ENCODE measurements at regions not wholly inside any gene's neighbourhood (a gene's known extent, or its start where the extent isn't known, plus 50 kb on each side); places are given as distances from the start of the nearest gene placed in this dataset.

DNA sequence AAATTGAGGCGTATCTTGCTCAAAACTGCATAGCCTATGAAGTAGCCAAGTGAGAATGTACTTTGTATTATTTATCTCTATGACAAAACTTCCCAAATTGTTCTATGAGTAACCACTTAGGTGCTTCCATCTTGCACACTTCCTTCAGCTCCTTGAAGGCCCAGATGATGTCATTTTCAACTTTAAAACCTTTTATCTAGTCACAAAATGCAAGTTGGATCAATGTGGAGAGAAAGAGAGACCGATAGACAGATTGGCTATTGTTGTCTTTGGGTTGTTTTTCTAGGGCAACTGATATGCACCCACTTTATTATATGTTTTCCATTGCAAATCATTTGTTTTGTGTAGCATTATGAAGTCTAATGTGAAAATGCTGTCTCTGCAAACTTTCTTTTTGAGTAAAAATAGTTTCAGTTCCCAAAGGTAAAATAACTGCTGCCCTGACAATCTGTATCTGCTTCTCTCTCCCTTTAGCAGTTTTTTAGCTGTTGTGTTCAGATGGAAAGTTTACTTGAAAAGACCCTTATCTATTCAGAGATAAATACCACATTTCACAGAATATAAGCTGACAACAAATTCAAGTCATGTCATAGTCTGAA, 73.7 kb upstream of the CITED2 start (continued):
- peak; percentile 52 for TF ChIP-seq FOSL1 (tag; conservative IDR thresholded peaks at IDR 0.05)
- TF ChIP-seq KLF6 (CRISPR knock-in tag; IDR thresholded peaks at IDR 0.05; ENCODE audit: borderline replicate concordance), result peak; percentile 16; the same call in 1 of the 2 replicates
- TF ChIP-seq CREM (IDR thresholded peaks at IDR 0.05; ENCODE audit: low read depth), result peak; percentile 45; the same call in 1 of the 2 replicates
- no peak for TF ChIP-seq CBX1 (IDR thresholded peaks at IDR 0.05; ENCODE audit: low read depth)
- TF ChIP-seq PPARD (CRISPR knock-in tag; IDR thresholded peaks at IDR 0.05), result no peak
- peak; percentile 62; the same call in 1 of the 2 replicates for TF ChIP-seq ZNF239 (CRISPR knock-in tag; IDR thresholded peaks at IDR 0.05)
- no peak for TF ChIP-seq ZNF57 (CRISPR knock-in tag; IDR thresholded peaks at IDR 0.05)
- no peak for TF ChIP-seq CBX3 (IDR thresholded peaks at IDR 0.05; ENCODE audit: borderline replicate concordance in 1 of 2, low read length in 2 of 2)
- no peak for TF ChIP-seq ZNF311 (CRISPR knock-in tag; IDR thresholded peaks at IDR 0.05)
- peak; percentile 80 for TF ChIP-seq DPF2 (IDR thresholded peaks at IDR 0.05)
- TF ChIP-seq, protein P1, sequence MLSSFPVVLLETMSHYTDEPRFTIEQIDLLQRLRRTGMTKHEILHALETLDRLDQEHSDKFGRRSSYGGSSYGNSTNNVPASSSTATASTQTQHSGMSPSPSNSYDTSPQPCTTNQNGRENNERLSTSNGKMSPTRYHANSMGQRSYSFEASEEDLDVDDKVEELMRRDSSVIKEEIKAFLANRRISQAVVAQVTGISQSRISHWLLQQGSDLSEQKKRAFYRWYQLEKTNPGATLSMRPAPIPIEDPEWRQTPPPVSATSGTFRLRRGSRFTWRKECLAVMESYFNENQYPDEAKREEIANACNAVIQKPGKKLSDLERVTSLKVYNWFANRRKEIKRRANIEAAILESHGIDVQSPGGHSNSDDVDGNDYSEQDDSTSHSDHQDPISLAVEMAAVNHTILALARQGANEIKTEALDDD (IDR thresholded peaks at IDR 0.05), result peak; percentile 12; the same call in 1 of the 2 replicates
- TF ChIP-seq JUND (IDR thresholded peaks at IDR 0.05; ENCODE audit: borderline replicate concordance, low read depth, low read length), result peak; percentile 87
- peak; percentile 85 for TF ChIP-seq JUND (tag; IDR thresholded peaks at IDR 0.05; ENCODE audit: borderline replicate concordance, low read depth, low read length)
- TF ChIP-seq CBFA2T3 (IDR thresholded peaks at IDR 0.05), result peak; percentile 72
- TF ChIP-seq IRF2 (CRISPR knock-in tag; IDR thresholded peaks at IDR 0.05), result no peak
- TF ChIP-seq, protein P2, sequence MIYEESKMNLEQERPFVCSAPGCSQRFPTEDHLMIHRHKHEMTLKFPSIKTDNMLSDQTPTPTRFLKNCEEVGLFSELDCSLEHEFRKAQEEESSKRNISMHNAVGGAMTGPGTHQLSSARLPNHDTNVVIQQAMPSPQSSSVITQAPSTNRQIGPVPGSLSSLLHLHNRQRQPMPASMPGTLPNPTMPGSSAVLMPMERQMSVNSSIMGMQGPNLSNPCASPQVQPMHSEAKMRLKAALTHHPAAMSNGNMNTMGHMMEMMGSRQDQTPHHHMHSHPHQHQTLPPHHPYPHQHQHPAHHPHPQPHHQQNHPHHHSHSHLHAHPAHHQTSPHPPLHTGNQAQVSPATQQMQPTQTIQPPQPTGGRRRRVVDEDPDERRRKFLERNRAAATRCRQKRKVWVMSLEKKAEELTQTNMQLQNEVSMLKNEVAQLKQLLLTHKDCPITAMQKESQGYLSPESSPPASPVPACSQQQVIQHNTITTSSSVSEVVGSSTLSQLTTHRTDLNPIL (CRISPR knock-in tag; IDR thresholded peaks at IDR 0.05), result no peak
- no peak for TF ChIP-seq TAF1 (IDR thresholded peaks at IDR 0.05; ENCODE audit: control insufficient read depth, extremely low read depth, insufficient read depth, low read length, severe bottlenecking)
- no peak for TF ChIP-seq ZNF77 (CRISPR knock-in tag; IDR thresholded peaks at IDR 0.05)
- TF ChIP-seq, protein P3, sequence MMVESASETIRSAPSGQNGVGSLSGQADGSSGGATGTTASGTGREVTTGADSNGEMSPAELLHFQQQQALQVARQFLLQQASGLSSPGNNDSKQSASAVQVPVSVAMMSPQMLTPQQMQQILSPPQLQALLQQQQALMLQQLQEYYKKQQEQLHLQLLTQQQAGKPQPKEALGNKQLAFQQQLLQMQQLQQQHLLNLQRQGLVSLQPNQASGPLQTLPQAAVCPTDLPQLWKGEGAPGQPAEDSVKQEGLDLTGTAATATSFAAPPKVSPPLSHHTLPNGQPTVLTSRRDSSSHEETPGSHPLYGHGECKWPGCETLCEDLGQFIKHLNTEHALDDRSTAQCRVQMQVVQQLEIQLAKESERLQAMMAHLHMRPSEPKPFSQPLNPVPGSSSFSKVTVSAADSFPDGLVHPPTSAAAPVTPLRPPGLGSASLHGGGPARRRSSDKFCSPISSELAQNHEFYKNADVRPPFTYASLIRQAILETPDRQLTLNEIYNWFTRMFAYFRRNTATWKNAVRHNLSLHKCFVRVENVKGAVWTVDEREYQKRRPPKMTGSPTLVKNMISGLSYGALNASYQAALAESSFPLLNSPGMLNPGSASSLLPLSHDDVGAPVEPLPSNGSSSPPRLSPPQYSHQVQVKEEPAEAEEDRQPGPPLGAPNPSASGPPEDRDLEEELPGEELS (CRISPR knock-in tag; IDR thresholded peaks at IDR 0.05; ENCODE audit: borderline replicate concordance), result no peak
- TF ChIP-seq NR2C1 (IDR thresholded peaks at IDR 0.05), result no peak
- no peak for TF ChIP-seq NR2C1 (tag; IDR thresholded peaks at IDR 0.05)
- TF ChIP-seq HNRNPH1 (optimal IDR thresholded peaks at IDR 0.05; ENCODE audit: low read depth, low read length), result no peak
- TF ChIP-seq SMARCB1 (IDR thresholded peaks at IDR 0.05; ENCODE audit: insufficient read length, low read depth), result peak; percentile 13
- TF ChIP-seq E2F3 (CRISPR knock-in tag; IDR thresholded peaks at IDR 0.05), result no peak
- TF ChIP-seq FIP1L1 (IDR thresholded peaks at IDR 0.05; ENCODE audit: low read depth, low read length, poor library complexity, severe bottlenecking), result no peak
- TF ChIP-seq, protein P4, sequence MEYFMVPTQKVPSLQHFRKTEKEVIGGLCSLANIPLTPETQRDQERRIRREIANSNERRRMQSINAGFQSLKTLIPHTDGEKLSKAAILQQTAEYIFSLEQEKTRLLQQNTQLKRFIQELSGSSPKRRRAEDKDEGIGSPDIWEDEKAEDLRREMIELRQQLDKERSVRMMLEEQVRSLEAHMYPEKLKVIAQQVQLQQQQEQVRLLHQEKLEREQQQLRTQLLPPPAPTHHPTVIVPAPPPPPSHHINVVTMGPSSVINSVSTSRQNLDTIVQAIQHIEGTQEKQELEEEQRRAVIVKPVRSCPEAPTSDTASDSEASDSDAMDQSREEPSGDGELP (CRISPR knock-in tag; IDR thresholded peaks at IDR 0.05; ENCODE audit: borderline replicate concordance), result no peak

Measured in K562 (cell line).